IMR-90 (cell line): ENCODE measurements at regions not wholly inside any gene's neighbourhood (a gene's known extent, or its start where the extent isn't known, plus 50 kb on each side); places are given as distances from the start of the nearest gene placed in this dataset.

Source experiments
- ATAC-seq: fragments of 200-7000 bp; cut with Tn5 transposase; 2 replicates; pipeline ENCODE4 v1.9.1; 2020; ENCODE audit warnings: low read depth, mild to moderate bottlenecking, moderate library complexity
- BruUV-seq: library from RNA; stranded (reverse); fragments of 400-500 nt; replicated peaks from 2 replicates; lab custom pipeline; 2021; lab: Mats Ljungman, UMichigan
- CTCF ChIA-PET: fragments of 300-600 bp; formaldehyde crosslinking; extraction: SDS; loops from one replicate; lab custom pipeline; 2021; ENCODE audit warnings: antibody characterized with exemption; lab: Yijun Ruan, JAX
- POLR2A ChIA-PET: fragments of 300-600 bp; sonication (Branson Sonifier 250); formaldehyde crosslinking; loops from one replicate; lab custom pipeline; 2022; ENCODE audit warnings: antibody characterized with exemption; ENCODE audit not compliant: unreplicated experiment; lab: Charles Lee
- DNase-seq: peaks from one replicate; pipeline ENCODE4 v3.0.0; 2013
- H2AFZ ChIP-seq: replicated peaks from 2 replicates; pipeline ENCODE3; 2013; ENCODE audit warnings: low read length, mild to moderate bottlenecking; ENCODE audit not compliant: poor library complexity
- H2AK5ac ChIP-seq: 2 replicates; pipeline ENCODE4 v1.6.1; 2013; ENCODE audit warnings: low read depth, low read length, inconsistent platforms
- H2AK9ac ChIP-seq: replicated peaks from 2 replicates; pipeline ENCODE3; 2013; ENCODE audit warnings: mild to moderate bottlenecking, low read depth, low read length, moderate library complexity; ENCODE audit not compliant: poor library complexity
- H2BK120ac ChIP-seq: 2 replicates; pipeline ENCODE4 v1.6.1; 2013; ENCODE audit warnings: low read depth, low read length, inconsistent platforms
- H2BK15ac ChIP-seq: 3 replicates; pipeline ENCODE4 v1.6.1; 2013; ENCODE audit warnings: low read depth, low read length, inconsistent platforms
- H2BK20ac ChIP-seq: 2 replicates; pipeline ENCODE4 v1.6.1; 2013; ENCODE audit warnings: low read depth, mild to moderate bottlenecking, inconsistent platforms, low read length, moderate library complexity
- H2BK5ac ChIP-seq: 2 replicates; pipeline ENCODE4 v1.6.1; 2013; ENCODE audit warnings: mild to moderate bottlenecking, low read depth, low read length, inconsistent platforms; ENCODE audit not compliant: poor library complexity, severe bottlenecking
- H3K14ac ChIP-seq: replicated peaks from 2 replicates; pipeline ENCODE4 v1.6.1; 2013; ENCODE audit warnings: low read depth, low read length, inconsistent platforms
- H3K18ac ChIP-seq: 2 replicates; pipeline ENCODE4 v1.6.1; 2013; ENCODE audit warnings: low read depth, low read length, control low read depth
- H3K23ac ChIP-seq: 2 replicates; pipeline ENCODE4 v1.6.1; 2013; ENCODE audit warnings: low read depth, low read length, inconsistent platforms
- H3K27ac ChIP-seq: 2 replicates; pipeline ENCODE4 v1.5.1; 2013; ENCODE audit warnings: mild to moderate bottlenecking, control low read depth, low read length; ENCODE audit not compliant: insufficient read depth
- H3K27me3 ChIP-seq: 2 replicates; pipeline ENCODE4 v1.6.1; 2013; ENCODE audit warnings: low read length; ENCODE audit not compliant: control insufficient read depth, insufficient read depth
- H3K36me3 ChIP-seq: 2 replicates; pipeline ENCODE4 v1.6.1; 2013; ENCODE audit warnings: low read length, mixed read lengths; ENCODE audit not compliant: control insufficient read depth, insufficient read depth
- H3K4ac ChIP-seq: 2 replicates; pipeline ENCODE4 v1.6.1; 2013; ENCODE audit warnings: low read depth, low read length, inconsistent platforms
- H3K4me1 ChIP-seq: 2 replicates; pipeline ENCODE4 v1.6.1; 2013; ENCODE audit warnings: low read length, mixed read lengths; ENCODE audit not compliant: control insufficient read depth, insufficient read depth
- H3K4me2 ChIP-seq: 2 replicates; pipeline ENCODE4 v1.6.1; 2013; ENCODE audit warnings: low read depth, mild to moderate bottlenecking, control low read depth, low read length, moderate library complexity
- H3K4me3 ChIP-seq: 2 replicates; pipeline ENCODE4 v1.5.1; 2013; ENCODE audit warnings: low read depth, mild to moderate bottlenecking, control low read depth, low read length, moderate library complexity; ENCODE audit not compliant: insufficient read depth
- H3K56ac ChIP-seq: 2 replicates; pipeline ENCODE4 v1.6.1; 2013; ENCODE audit warnings: low read length, inconsistent platforms; ENCODE audit not compliant: insufficient read depth; ENCODE audit errors: extremely low read depth
- H3K79me1 ChIP-seq, 2 experiments: 2 replicates each; pipeline ENCODE4 v1.6.1; 2013; ENCODE audit warnings: low read length in 2 of 2, inconsistent platforms in 1 of 2, low read depth in 1 of 2
- H3K9ac ChIP-seq: 2 replicates; pipeline ENCODE4 v1.6.1; 2013; ENCODE audit warnings: low read depth, low read length, control low read depth
- H3K9me1 ChIP-seq: 2 replicates; pipeline ENCODE4 v1.6.1; 2013; ENCODE audit warnings: low read length, inconsistent platforms; ENCODE audit not compliant: insufficient read depth
- H3K9me3 ChIP-seq: 2 replicates; pipeline ENCODE4 v1.6.1; 2013; ENCODE audit warnings: low read length; ENCODE audit not compliant: control insufficient read depth, insufficient read depth
- H4K20me1 ChIP-seq: 2 replicates; pipeline ENCODE4 v1.6.1; 2013; ENCODE audit warnings: low read length, inconsistent platforms; ENCODE audit not compliant: insufficient read depth
- H4K5ac ChIP-seq: 2 replicates; pipeline ENCODE4 v1.6.1; 2013; ENCODE audit warnings: mild to moderate bottlenecking, low read depth, low read length, control low read depth
- H4K8ac ChIP-seq, 2 experiments: 2 replicates each; pipeline ENCODE4 v1.6.1; 2013; ENCODE audit warnings: low read depth in 2 of 2, low read length in 2 of 2, control low read depth in 1 of 2, inconsistent platforms in 1 of 2
- H4K91ac ChIP-seq: 2 replicates; pipeline ENCODE4 v1.6.1; 2013; ENCODE audit warnings: low read depth, low read length, inconsistent platforms; ENCODE audit not compliant: insufficient read depth
- CTCF ChIP-seq: conservative IDR thresholded peaks from 2 replicates; pipeline ENCODE4 v1.5.1; 2012; ENCODE audit warnings: mild to moderate bottlenecking, low read depth, low read length, improper control_type of control experiment
- ELK1 ChIP-seq: fragments of 150-350 bp; IDR thresholded peaks from 2 replicates; pipeline ENCODE4 v1.6.1; 2016; ENCODE audit warnings: low read depth, mild to moderate bottlenecking, low read length, moderate library complexity, borderline replicate concordance
- MAZ ChIP-seq: IDR thresholded peaks from 2 replicates; pipeline ENCODE4 v1.6.1; 2012; ENCODE audit warnings: low read depth, mild to moderate bottlenecking, low read length, improper control_type of control experiment, moderate library complexity, borderline replicate concordance
- MXI1 ChIP-seq: IDR thresholded peaks from 2 replicates; pipeline ENCODE4 v1.6.1; 2012; ENCODE audit warnings: low read depth, mild to moderate bottlenecking, low read length, moderate library complexity, borderline replicate concordance
- POLR2A ChIP-seq: IDR thresholded peaks from 2 replicates; pipeline ENCODE4 v1.6.1; 2012; ENCODE audit warnings: mild to moderate bottlenecking, low read depth, low read length
- SMC3 ChIP-seq: fragments of 150-350 bp; IDR thresholded peaks from 2 replicates; pipeline ENCODE4 v1.6.1; 2016; ENCODE audit warnings: low read depth, mild to moderate bottlenecking, antibody characterized with exemption, low read length, moderate library complexity
- USF2 ChIP-seq: fragments of 150-350 bp; IDR thresholded peaks from 2 replicates; pipeline ENCODE4 v1.6.1; 2017; ENCODE audit warnings: mild to moderate bottlenecking, antibody characterized with exemption, low read length, low read depth
- WGBS, 2 experiments: methylation state at CpG; one replicate each; pipeline versions ENCODE4 v1.1.5 to v1.1.7; 2013; ENCODE audit warnings: missing lambda C conversion rate in 2 of 2; ENCODE audit not compliant: insufficient read length in 1 of 2; ENCODE audit errors: extremely low coverage in 2 of 2; 5-methylcytosine and 5-hydroxymethylcytosine counted together
- dilution Hi-C: fragments of 300-500 bp; cut with HindIII; formaldehyde crosslinking; loops from one replicate; pipeline ENCODE4 v1.14.3; 2018; ENCODE audit warnings: low sequenced_read_pairs; ENCODE audit not compliant: unreplicated experiment
- in situ Hi-C: fragments of 300-500 bp; cut with MboI; formaldehyde crosslinking; loops from 3 replicates; pipeline ENCODE4 v1.14.3; 2019; ENCODE audit warnings: low sequenced_read_pairs, inconsistent platforms, mixed read lengths
- intact Hi-C: fragments of 100-400 bp; cut with micrococcal nuclease; formaldehyde crosslinking; loops from 2 replicates; pipeline ENCODE4 v1.10.0; 2022

GRCh38 chr9:81877047-81877446 lies 51.2 kb upstream of the SPATA31D4 start:
- POLR2A ChIA-PET, result no interaction called here
- WGBS, 2 experiments, result 92% methylated on average over 5 of the region's 9 CpGs; no CpG with 5 or more reads in 1 of the 2 experiments
- Histone ChIP-seq H4K20me1 (no peaks in the 10 kb centered on the region), H3K18ac (no peak overlapping the region), H3K23ac (no peak overlapping the region), H3K79me1 (no peaks in the 10 kb centered on the region), H2BK120ac (no peak overlapping the region), H4K91ac (no peak overlapping the region), H4K5ac (no peak overlapping the region), H3K56ac (no peak overlapping the region), H2BK20ac (no peak overlapping the region), H2AK5ac (peak overlapping the region; percentile 74; the same call in 1 of the 2 replicates), H2AK9ac (no peak overlapping the region), H3K4me2 (no peak overlapping the region), H2BK15ac (no peak overlapping the region), H4K8ac (no peak overlapping the region; a peak in 1 of 4 replicates), H3K4ac (0 out of 2 replicates have a peak overlapping the region, but pooled peaks have one; percentile 2), H3K36me3 (no peaks in the 10 kb centered on the region), H2BK5ac (no peak overlapping the region), H3K4me3 (no peak overlapping the region), H3K9ac (no peak overlapping the region), H3K9me1 (peaks cover 7% of the 10 kb centered on the region), H3K9me3 (no peaks in the 10 kb centered on the region), H3K4me1 (peaks cover 4% of the 10 kb centered on the region), H3K14ac (no peak overlapping the region), H2AFZ (no peak overlapping the region), H3K27me3 (no peaks in the 10 kb centered on the region), H3K27ac (no peak overlapping the region)
- in situ Hi-C loops, result no loop called here
- intact Hi-C loops, result loop anchor here (10.0 kb wide), 1 partner anchor 728 kb away; no protein-coding TSS in a partner anchor
- TF ChIP-seq CTCF (no peak), ELK1 (no peak), SMC3 (no peak), USF2 (no peak), MXI1 (no peak), MAZ (no peak), POLR2A (no peak)
- no TSS peak for BruUV-seq
- DNase-seq (no peak), ATAC-seq (no peak)
- CTCF ChIA-PET, result no interaction called here
- dilution Hi-C loops, result no loop called here
